IMR-90 (cell line): ENCODE measurements at regions not wholly inside any gene's neighbourhood (a gene's known extent, or its start where the extent isn't known, plus 50 kb on each side); places are given as distances from the start of the nearest gene placed in this dataset.

Source experiments
- ATAC-seq: fragments of 200-7000 bp; cut with Tn5 transposase; 2 replicates; pipeline ENCODE4 v1.9.1; 2020; ENCODE audit warnings: low read depth, mild to moderate bottlenecking, moderate library complexity
- BruUV-seq: library from RNA; stranded (reverse); fragments of 400-500 nt; replicated peaks from 2 replicates; lab custom pipeline; 2021; lab: Mats Ljungman, UMichigan
- CTCF ChIA-PET: fragments of 300-600 bp; formaldehyde crosslinking; extraction: SDS; loops from one replicate; lab custom pipeline; 2021; ENCODE audit warnings: antibody characterized with exemption; lab: Yijun Ruan, JAX
- POLR2A ChIA-PET: fragments of 300-600 bp; sonication (Branson Sonifier 250); formaldehyde crosslinking; loops from one replicate; lab custom pipeline; 2022; ENCODE audit warnings: antibody characterized with exemption; ENCODE audit not compliant: unreplicated experiment; lab: Charles Lee
- DNase-seq: peaks from one replicate; pipeline ENCODE4 v3.0.0; 2013
- H2AFZ ChIP-seq: replicated peaks from 2 replicates; pipeline ENCODE3; 2013; ENCODE audit warnings: low read length, mild to moderate bottlenecking; ENCODE audit not compliant: poor library complexity
- H2AK5ac ChIP-seq: 2 replicates; pipeline ENCODE4 v1.6.1; 2013; ENCODE audit warnings: low read depth, low read length, inconsistent platforms
- H2AK9ac ChIP-seq: replicated peaks from 2 replicates; pipeline ENCODE3; 2013; ENCODE audit warnings: mild to moderate bottlenecking, low read depth, low read length, moderate library complexity; ENCODE audit not compliant: poor library complexity
- H2BK120ac ChIP-seq: 2 replicates; pipeline ENCODE4 v1.6.1; 2013; ENCODE audit warnings: low read depth, low read length, inconsistent platforms
- H2BK15ac ChIP-seq: 3 replicates; pipeline ENCODE4 v1.6.1; 2013; ENCODE audit warnings: low read depth, low read length, inconsistent platforms
- H2BK20ac ChIP-seq: 2 replicates; pipeline ENCODE4 v1.6.1; 2013; ENCODE audit warnings: low read depth, mild to moderate bottlenecking, inconsistent platforms, low read length, moderate library complexity
- H2BK5ac ChIP-seq: 2 replicates; pipeline ENCODE4 v1.6.1; 2013; ENCODE audit warnings: mild to moderate bottlenecking, low read depth, low read length, inconsistent platforms; ENCODE audit not compliant: poor library complexity, severe bottlenecking
- H3K14ac ChIP-seq: replicated peaks from 2 replicates; pipeline ENCODE4 v1.6.1; 2013; ENCODE audit warnings: low read depth, low read length, inconsistent platforms
- H3K18ac ChIP-seq: 2 replicates; pipeline ENCODE4 v1.6.1; 2013; ENCODE audit warnings: low read depth, low read length, control low read depth
- H3K23ac ChIP-seq: 2 replicates; pipeline ENCODE4 v1.6.1; 2013; ENCODE audit warnings: low read depth, low read length, inconsistent platforms
- H3K27ac ChIP-seq: 2 replicates; pipeline ENCODE4 v1.5.1; 2013; ENCODE audit warnings: mild to moderate bottlenecking, control low read depth, low read length; ENCODE audit not compliant: insufficient read depth
- H3K27me3 ChIP-seq: 2 replicates; pipeline ENCODE4 v1.6.1; 2013; ENCODE audit warnings: low read length; ENCODE audit not compliant: control insufficient read depth, insufficient read depth
- H3K36me3 ChIP-seq: 2 replicates; pipeline ENCODE4 v1.6.1; 2013; ENCODE audit warnings: low read length, mixed read lengths; ENCODE audit not compliant: control insufficient read depth, insufficient read depth
- H3K4ac ChIP-seq: 2 replicates; pipeline ENCODE4 v1.6.1; 2013; ENCODE audit warnings: low read depth, low read length, inconsistent platforms
- H3K4me1 ChIP-seq: 2 replicates; pipeline ENCODE4 v1.6.1; 2013; ENCODE audit warnings: low read length, mixed read lengths; ENCODE audit not compliant: control insufficient read depth, insufficient read depth
- H3K4me2 ChIP-seq: 2 replicates; pipeline ENCODE4 v1.6.1; 2013; ENCODE audit warnings: low read depth, mild to moderate bottlenecking, control low read depth, low read length, moderate library complexity
- H3K4me3 ChIP-seq: 2 replicates; pipeline ENCODE4 v1.5.1; 2013; ENCODE audit warnings: low read depth, mild to moderate bottlenecking, control low read depth, low read length, moderate library complexity; ENCODE audit not compliant: insufficient read depth
- H3K56ac ChIP-seq: 2 replicates; pipeline ENCODE4 v1.6.1; 2013; ENCODE audit warnings: low read length, inconsistent platforms; ENCODE audit not compliant: insufficient read depth; ENCODE audit errors: extremely low read depth
- H3K79me1 ChIP-seq, 2 experiments: 2 replicates each; pipeline ENCODE4 v1.6.1; 2013; ENCODE audit warnings: low read length in 2 of 2, inconsistent platforms in 1 of 2, low read depth in 1 of 2
- H3K9ac ChIP-seq: 2 replicates; pipeline ENCODE4 v1.6.1; 2013; ENCODE audit warnings: low read depth, low read length, control low read depth
- H3K9me1 ChIP-seq: 2 replicates; pipeline ENCODE4 v1.6.1; 2013; ENCODE audit warnings: low read length, inconsistent platforms; ENCODE audit not compliant: insufficient read depth
- H3K9me3 ChIP-seq: 2 replicates; pipeline ENCODE4 v1.6.1; 2013; ENCODE audit warnings: low read length; ENCODE audit not compliant: control insufficient read depth, insufficient read depth
- H4K20me1 ChIP-seq: 2 replicates; pipeline ENCODE4 v1.6.1; 2013; ENCODE audit warnings: low read length, inconsistent platforms; ENCODE audit not compliant: insufficient read depth
- H4K5ac ChIP-seq: 2 replicates; pipeline ENCODE4 v1.6.1; 2013; ENCODE audit warnings: mild to moderate bottlenecking, low read depth, low read length, control low read depth
- H4K8ac ChIP-seq, 2 experiments: 2 replicates each; pipeline ENCODE4 v1.6.1; 2013; ENCODE audit warnings: low read depth in 2 of 2, low read length in 2 of 2, control low read depth in 1 of 2, inconsistent platforms in 1 of 2
- H4K91ac ChIP-seq: 2 replicates; pipeline ENCODE4 v1.6.1; 2013; ENCODE audit warnings: low read depth, low read length, inconsistent platforms; ENCODE audit not compliant: insufficient read depth
- BHLHE40 ChIP-seq: fragments of 150-350 bp; IDR thresholded peaks from 2 replicates; pipeline ENCODE4 v1.6.1; 2016; ENCODE audit warnings: mild to moderate bottlenecking, low read depth, low read length
- CEBPB ChIP-seq: IDR thresholded peaks from 2 replicates; pipeline ENCODE4 v1.6.1; 2012; ENCODE audit warnings: low read depth, low read length, improper control_type of control experiment
- CHD1 ChIP-seq: IDR thresholded peaks from 2 replicates; pipeline ENCODE4 v1.6.1; 2012; ENCODE audit warnings: low read depth, low read length, improper control_type of control experiment
- ELK1 ChIP-seq: fragments of 150-350 bp; IDR thresholded peaks from 2 replicates; pipeline ENCODE4 v1.6.1; 2016; ENCODE audit warnings: low read depth, mild to moderate bottlenecking, low read length, moderate library complexity, borderline replicate concordance
- FOS ChIP-seq: fragments of 150-350 bp; IDR thresholded peaks from 2 replicates; pipeline ENCODE4 v1.6.1; 2016; ENCODE audit warnings: low read depth, low read length
- MAFK ChIP-seq: IDR thresholded peaks from 2 replicates; pipeline ENCODE4 v1.6.1; 2012; ENCODE audit warnings: low read depth, low read length, improper control_type of control experiment
- MAZ ChIP-seq: IDR thresholded peaks from 2 replicates; pipeline ENCODE4 v1.6.1; 2012; ENCODE audit warnings: low read depth, mild to moderate bottlenecking, low read length, improper control_type of control experiment, moderate library complexity, borderline replicate concordance
- MXI1 ChIP-seq: IDR thresholded peaks from 2 replicates; pipeline ENCODE4 v1.6.1; 2012; ENCODE audit warnings: low read depth, mild to moderate bottlenecking, low read length, moderate library complexity, borderline replicate concordance
- NFE2L2 ChIP-seq: fragments of 150-350 bp; IDR thresholded peaks from 2 replicates; pipeline ENCODE4 v1.6.1; 2016; ENCODE audit warnings: low read depth, mild to moderate bottlenecking, low read length
- POLR2A ChIP-seq: IDR thresholded peaks from 2 replicates; pipeline ENCODE4 v1.6.1; 2012; ENCODE audit warnings: mild to moderate bottlenecking, low read depth, low read length
- RAD21 ChIP-seq: IDR thresholded peaks from 2 replicates; pipeline ENCODE4 v1.6.1; 2012; ENCODE audit warnings: low read length, improper control_type of control experiment
- RCOR1 ChIP-seq: IDR thresholded peaks from 2 replicates; pipeline ENCODE4 v1.6.1; 2012; ENCODE audit warnings: mild to moderate bottlenecking, low read length, improper control_type of control experiment; ENCODE audit not compliant: insufficient replicate concordance
- RFX5 ChIP-seq: IDR thresholded peaks from 2 replicates; pipeline ENCODE4 v1.8.0; 2012; ENCODE audit warnings: low read depth, mild to moderate bottlenecking, low read length, moderate library complexity
- SMC3 ChIP-seq: fragments of 150-350 bp; IDR thresholded peaks from 2 replicates; pipeline ENCODE4 v1.6.1; 2016; ENCODE audit warnings: low read depth, mild to moderate bottlenecking, antibody characterized with exemption, low read length, moderate library complexity
- USF2 ChIP-seq: fragments of 150-350 bp; IDR thresholded peaks from 2 replicates; pipeline ENCODE4 v1.6.1; 2017; ENCODE audit warnings: mild to moderate bottlenecking, antibody characterized with exemption, low read length, low read depth
- WGBS, 2 experiments: methylation state at CpG; one replicate each; pipeline versions ENCODE4 v1.1.5 to v1.1.7; 2013; ENCODE audit warnings: missing lambda C conversion rate in 2 of 2; ENCODE audit not compliant: insufficient read length in 1 of 2; ENCODE audit errors: extremely low coverage in 2 of 2; 5-methylcytosine and 5-hydroxymethylcytosine counted together
- dilution Hi-C: fragments of 300-500 bp; cut with HindIII; formaldehyde crosslinking; loops from one replicate; pipeline ENCODE4 v1.14.3; 2018; ENCODE audit warnings: low sequenced_read_pairs; ENCODE audit not compliant: unreplicated experiment
- in situ Hi-C: fragments of 300-500 bp; cut with MboI; formaldehyde crosslinking; loops from 3 replicates; pipeline ENCODE4 v1.14.3; 2019; ENCODE audit warnings: low sequenced_read_pairs, inconsistent platforms, mixed read lengths
- intact Hi-C: fragments of 100-400 bp; cut with micrococcal nuclease; formaldehyde crosslinking; loops from 2 replicates; pipeline ENCODE4 v1.10.0; 2022
- TF ChIP-seq, protein P1 (sequence below): conservative IDR thresholded peaks from 2 replicates; pipeline ENCODE4 v1.5.1; 2012; ENCODE audit warnings: mild to moderate bottlenecking, low read depth, low read length, improper control_type of control experiment

- H2AK9ac ChIP-seq = no peak overlapping the region
- no peak overlapping the region for H3K56ac ChIP-seq
- DNase-seq = no peak
- no peak overlapping the region for H4K8ac ChIP-seq
- H2AK5ac ChIP-seq = no peak overlapping the region
- ATAC-seq = no peak
- no peak overlapping the region for H3K23ac ChIP-seq
- BruUV-seq = no TSS peak
- H3K9me3 ChIP-seq = no peaks in the 10 kb centered on the region
- no peaks in the 10 kb centered on the region for H3K79me1 ChIP-seq
- H2BK120ac ChIP-seq = no peak overlapping the region
- H2BK5ac ChIP-seq = no peak overlapping the region
- intact Hi-C loops = no loop called here
- H3K9ac ChIP-seq = no peak overlapping the region
- no peak overlapping the region for H2AFZ ChIP-seq
- no peaks in the 10 kb centered on the region for H4K20me1 ChIP-seq
- dilution Hi-C loops = no loop called here
- H3K27me3 ChIP-seq = no peaks in the 10 kb centered on the region
- no peak overlapping the region for H3K18ac ChIP-seq
- H4K5ac ChIP-seq = no peak overlapping the region
- TF ChIP-seq CHD1 = no peak
- TF ChIP-seq NFE2L2 = no peak
- no peak for TF ChIP-seq RFX5
- no peak for TF ChIP-seq ELK1
- no peak for TF ChIP-seq SMC3
- no peak for TF ChIP-seq MAZ
- TF ChIP-seq USF2 = no peak
- no peak for TF ChIP-seq MXI1
- no peak for TF ChIP-seq FOS
- no peak for TF ChIP-seq BHLHE40
- no peak for TF ChIP-seq CEBPB
- no peak for TF ChIP-seq RCOR1
- no peak for TF ChIP-seq RAD21
- TF ChIP-seq MAFK = no peak
- no peak for TF ChIP-seq POLR2A
- TF ChIP-seq, protein P1, sequence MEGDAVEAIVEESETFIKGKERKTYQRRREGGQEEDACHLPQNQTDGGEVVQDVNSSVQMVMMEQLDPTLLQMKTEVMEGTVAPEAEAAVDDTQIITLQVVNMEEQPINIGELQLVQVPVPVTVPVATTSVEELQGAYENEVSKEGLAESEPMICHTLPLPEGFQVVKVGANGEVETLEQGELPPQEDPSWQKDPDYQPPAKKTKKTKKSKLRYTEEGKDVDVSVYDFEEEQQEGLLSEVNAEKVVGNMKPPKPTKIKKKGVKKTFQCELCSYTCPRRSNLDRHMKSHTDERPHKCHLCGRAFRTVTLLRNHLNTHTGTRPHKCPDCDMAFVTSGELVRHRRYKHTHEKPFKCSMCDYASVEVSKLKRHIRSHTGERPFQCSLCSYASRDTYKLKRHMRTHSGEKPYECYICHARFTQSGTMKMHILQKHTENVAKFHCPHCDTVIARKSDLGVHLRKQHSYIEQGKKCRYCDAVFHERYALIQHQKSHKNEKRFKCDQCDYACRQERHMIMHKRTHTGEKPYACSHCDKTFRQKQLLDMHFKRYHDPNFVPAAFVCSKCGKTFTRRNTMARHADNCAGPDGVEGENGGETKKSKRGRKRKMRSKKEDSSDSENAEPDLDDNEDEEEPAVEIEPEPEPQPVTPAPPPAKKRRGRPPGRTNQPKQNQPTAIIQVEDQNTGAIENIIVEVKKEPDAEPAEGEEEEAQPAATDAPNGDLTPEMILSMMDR = no peak
- no peak overlapping the region for H2BK15ac ChIP-seq
- ChIA-PET CTCF (interaction anchor here (0.6 kb wide), 1 partner anchor 409 kb away, joined by 3 read pairs; no protein-coding TSS in a partner anchor), POLR2A (no interaction called here)
- H3K14ac ChIP-seq = no peak overlapping the region
- no peak overlapping the region for H3K4me3 ChIP-seq
- in situ Hi-C loops = no loop called here
- no peaks in the 10 kb centered on the region for H3K4me1 ChIP-seq
- no peak overlapping the region for H2BK20ac ChIP-seq
- no peak overlapping the region for H3K27ac ChIP-seq
- WGBS, 2 experiments = 15% methylated on average over 3 of the region's 6 CpGs; no CpG with 5 or more reads in 1 of the 2 experiments
- H3K9me1 ChIP-seq = no peaks in the 10 kb centered on the region
- no peak overlapping the region for H3K4me2 ChIP-seq
- no peak overlapping the region for H3K4ac ChIP-seq
- H3K36me3 ChIP-seq = no peaks in the 10 kb centered on the region
- H4K91ac ChIP-seq = no peak overlapping the region
Measured at GRCh38 chr18:41613003-41613609, 341.9 kb upstream of the PIK3C3 start.
